ENCODE measurements at regions not wholly inside any gene's neighbourhood (a gene's known extent, or its start where the extent isn't known, plus 50 kb on each side); places are given as distances from the start of the nearest gene placed in this dataset.

- DNase-seq: no peak
- Mint-ChIP-seq H3K27me3 (peaks cover 41% of the 10 kb centered on the region), H3K9me3 (peaks cover 23% of the 10 kb centered on the region), H3K27ac (no peak overlapping the region), H3K4me1 (ENCODE audit: low read depth) (no peaks in the 10 kb centered on the region), H3K4me3 (no peak overlapping the region), H3K36me3 (ENCODE audit: low read depth) (no peaks in the 10 kb centered on the region)
Measured at GRCh38 chr2:573025-573424, 104.2 kb downstream of the TMEM18 start.

GRCh38 chr2:569681-570080, 107.5 kb downstream of the TMEM18 start:
- Mint-ChIP-seq H3K9me3 (peaks cover 9% of the 10 kb centered on the region), H3K27me3 (peaks cover 70% of the 10 kb centered on the region), H3K4me3 (no peak overlapping the region), H3K4me1 (ENCODE audit: low read depth) (no peaks in the 10 kb centered on the region), H3K36me3 (ENCODE audit: low read depth) (no peaks in the 10 kb centered on the region), H3K27ac (no peak overlapping the region)
- DNase-seq: no peak

DNA sequence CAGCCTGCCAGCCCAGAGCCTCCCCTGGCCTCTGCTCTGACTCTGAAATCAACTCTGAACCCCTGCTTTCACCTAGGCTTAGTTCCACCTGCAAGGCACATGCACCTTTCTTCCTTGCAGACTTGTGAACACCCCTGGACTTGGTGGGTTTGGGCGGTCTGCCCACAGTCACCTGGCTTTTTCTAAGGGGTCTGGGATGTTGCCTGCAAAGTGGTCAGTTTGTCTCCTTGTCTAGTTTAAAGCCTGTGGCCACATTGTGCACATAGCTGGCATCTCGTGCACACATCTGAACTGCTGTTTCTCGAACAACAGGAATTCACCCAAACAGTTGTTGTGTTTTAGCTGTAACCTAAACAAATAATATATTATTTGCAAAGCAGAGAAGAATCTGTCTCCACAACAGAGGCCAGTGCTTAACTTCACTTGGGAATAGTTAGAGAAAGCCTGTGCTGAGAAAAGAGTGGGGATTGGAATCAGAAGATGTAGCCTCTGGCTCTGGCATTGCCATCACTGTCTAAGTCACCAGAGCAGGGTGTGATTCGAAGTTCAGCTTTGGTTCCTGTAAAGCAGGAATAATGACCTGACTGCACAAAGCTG, 108.5 kb downstream of the TMEM18 start:
- Mint-ChIP-seq H3K27me3 (peaks cover 74% of the 10 kb centered on the region), H3K4me1 (ENCODE audit: low read depth) (no peaks in the 10 kb centered on the region), H3K27ac (no peak overlapping the region), H3K9me3 (peaks cover 9% of the 10 kb centered on the region), H3K36me3 (ENCODE audit: low read depth) (no peaks in the 10 kb centered on the region), H3K4me3 (no peak overlapping the region)
- no peak for DNase-seq

GRCh38 chr2:567865-568638, 109.2 kb downstream of the TMEM18 start:
- no peak for DNase-seq
- peaks cover 9% of the 10 kb centered on the region for H3K9me3 Mint-ChIP-seq
- H3K4me3 Mint-ChIP-seq: no peak overlapping the region
- H3K4me1 Mint-ChIP-seq (ENCODE audit: low read depth): no peaks in the 10 kb centered on the region
- peaks cover 73% of the 10 kb centered on the region for H3K27me3 Mint-ChIP-seq
- no peak overlapping the region for H3K27ac Mint-ChIP-seq
- no peaks in the 10 kb centered on the region for H3K36me3 Mint-ChIP-seq (ENCODE audit: low read depth)

GRCh38 chr2:567496-567864, 109.7 kb downstream of the TMEM18 start:
- H3K9me3 Mint-ChIP-seq: peaks cover 9% of the 10 kb centered on the region
- H3K27ac Mint-ChIP-seq: no peak overlapping the region
- no peaks in the 10 kb centered on the region for H3K36me3 Mint-ChIP-seq (ENCODE audit: low read depth)
- no peaks in the 10 kb centered on the region for H3K4me1 Mint-ChIP-seq (ENCODE audit: low read depth)
- peaks cover 72% of the 10 kb centered on the region for H3K27me3 Mint-ChIP-seq
- DNase-seq: no peak
- no peak overlapping the region for H3K4me3 Mint-ChIP-seq

DNA sequence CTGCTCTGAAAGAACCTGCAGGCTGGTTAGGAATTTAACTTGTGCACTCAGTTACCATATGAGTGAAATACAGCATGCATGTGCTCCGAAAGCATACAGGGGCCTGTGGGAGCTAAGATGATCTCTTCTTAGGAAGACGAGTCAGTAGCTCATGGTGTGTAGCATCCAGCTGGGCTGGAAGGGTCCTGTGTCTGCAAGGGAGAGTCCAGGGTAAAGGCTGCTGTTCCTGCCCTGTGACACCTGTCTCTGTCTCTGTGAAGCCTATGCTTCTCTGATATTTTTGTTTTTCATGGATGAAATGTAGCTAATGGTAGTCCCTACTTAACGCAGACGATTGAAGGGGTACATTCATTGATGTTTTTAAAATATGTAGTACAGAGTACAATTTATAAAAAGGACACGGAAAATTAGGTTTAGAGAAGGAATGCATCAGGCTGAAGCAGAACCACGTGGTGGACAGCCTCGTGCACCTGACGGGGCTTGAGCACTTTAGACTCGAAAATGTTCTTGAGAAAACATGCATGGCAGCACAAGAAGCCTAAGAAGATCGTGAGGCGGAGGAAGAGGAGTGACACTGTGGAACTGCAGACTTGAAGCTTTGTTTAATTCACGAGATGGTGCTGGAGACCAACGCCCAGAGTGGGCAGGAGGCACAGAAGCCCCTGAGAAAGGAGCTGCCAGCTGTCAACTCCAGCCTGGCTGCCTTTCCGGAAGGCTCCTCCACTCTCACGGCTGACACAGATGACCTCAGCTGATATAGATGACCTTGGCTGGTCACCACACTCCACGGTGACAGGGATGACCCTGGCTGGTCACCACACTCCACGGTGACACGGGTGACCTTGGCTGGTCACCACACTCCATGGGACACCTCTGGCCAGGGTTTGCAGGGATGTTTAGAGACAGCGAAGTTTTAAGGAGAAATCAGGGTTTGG, 110.6 kb downstream of the TMEM18 start:
- peaks cover 6% of the 10 kb centered on the region for H3K9me3 Mint-ChIP-seq
- no peak overlapping the region for H3K4me3 Mint-ChIP-seq
- H3K27me3 Mint-ChIP-seq: peaks cover 67% of the 10 kb centered on the region
- no peaks in the 10 kb centered on the region for H3K4me1 Mint-ChIP-seq (ENCODE audit: low read depth)
- DNase-seq: no peak
- H3K27ac Mint-ChIP-seq: no peak overlapping the region
- H3K36me3 Mint-ChIP-seq (ENCODE audit: low read depth): no peaks in the 10 kb centered on the region

DNA sequence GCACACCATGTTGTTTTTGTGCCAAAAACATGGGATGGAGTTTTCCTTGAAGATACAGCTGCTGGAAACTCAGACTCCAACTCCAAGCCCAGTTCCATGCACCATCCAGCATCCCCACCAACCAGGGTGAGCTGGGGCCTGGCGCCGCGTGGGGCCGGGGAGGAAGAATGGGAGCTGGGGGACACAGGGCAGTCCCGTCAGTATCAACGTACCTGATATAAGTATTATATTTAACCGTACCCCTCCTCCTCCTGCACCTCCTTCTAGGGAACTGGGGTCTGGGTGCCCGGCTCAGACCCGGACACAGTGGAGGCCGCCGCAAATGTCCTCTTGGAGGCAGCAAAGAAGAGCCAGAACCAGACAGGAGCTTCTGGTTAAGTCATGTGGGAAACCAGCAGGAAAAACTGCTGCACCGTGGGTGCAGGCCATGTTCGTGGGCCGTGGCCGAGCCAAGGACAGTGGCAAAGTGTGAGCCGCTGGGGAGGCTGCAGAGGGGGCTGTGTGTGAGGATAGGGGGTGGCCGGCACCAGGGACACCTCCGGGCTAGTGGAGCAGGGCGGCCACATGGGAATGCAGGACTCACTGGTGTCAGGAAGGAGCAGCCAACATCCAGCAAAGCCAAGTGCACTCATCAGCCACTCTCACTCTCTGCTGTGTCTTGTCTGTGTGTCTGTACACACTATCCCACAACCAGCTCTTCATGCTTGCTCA, 112.6 kb downstream of the TMEM18 start:
- no peaks in the 10 kb centered on the region for H3K9me3 Mint-ChIP-seq
- no peak overlapping the region for H3K4me3 Mint-ChIP-seq
- H3K27ac Mint-ChIP-seq: no peak overlapping the region
- peaks cover 52% of the 10 kb centered on the region for H3K27me3 Mint-ChIP-seq
- H3K4me1 Mint-ChIP-seq (ENCODE audit: low read depth): no peaks in the 10 kb centered on the region
- DNase-seq: no peak
- H3K36me3 Mint-ChIP-seq (ENCODE audit: low read depth): no peaks in the 10 kb centered on the region

DNA sequence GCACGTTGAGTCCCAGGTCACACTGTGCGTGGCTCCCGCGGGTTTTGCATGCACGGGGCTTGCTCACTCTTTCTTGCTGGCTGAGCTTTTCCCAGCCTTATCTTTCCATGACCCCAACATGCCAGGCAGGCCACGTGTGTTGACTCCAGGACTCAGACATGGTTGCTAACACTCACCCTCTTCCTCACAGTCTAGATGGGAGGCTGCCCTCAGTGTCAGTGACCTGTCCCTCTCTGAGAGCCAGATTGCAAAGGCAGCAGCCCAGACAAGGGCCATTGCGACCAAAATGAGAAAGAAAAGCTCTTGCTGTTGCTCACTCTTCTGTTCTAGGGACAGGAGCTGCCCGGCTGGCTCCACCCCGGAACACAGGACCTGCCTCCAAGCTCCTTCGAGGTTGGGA, 113.7 kb downstream of the TMEM18 start:
- DNase-seq: no peak
- Mint-ChIP-seq H3K9me3 (no peaks in the 10 kb centered on the region), H3K4me1 (ENCODE audit: low read depth) (no peaks in the 10 kb centered on the region), H3K36me3 (ENCODE audit: low read depth) (no peaks in the 10 kb centered on the region), H3K27me3 (peaks cover 41% of the 10 kb centered on the region), H3K27ac (no peak overlapping the region), H3K4me3 (no peak overlapping the region)

DNA sequence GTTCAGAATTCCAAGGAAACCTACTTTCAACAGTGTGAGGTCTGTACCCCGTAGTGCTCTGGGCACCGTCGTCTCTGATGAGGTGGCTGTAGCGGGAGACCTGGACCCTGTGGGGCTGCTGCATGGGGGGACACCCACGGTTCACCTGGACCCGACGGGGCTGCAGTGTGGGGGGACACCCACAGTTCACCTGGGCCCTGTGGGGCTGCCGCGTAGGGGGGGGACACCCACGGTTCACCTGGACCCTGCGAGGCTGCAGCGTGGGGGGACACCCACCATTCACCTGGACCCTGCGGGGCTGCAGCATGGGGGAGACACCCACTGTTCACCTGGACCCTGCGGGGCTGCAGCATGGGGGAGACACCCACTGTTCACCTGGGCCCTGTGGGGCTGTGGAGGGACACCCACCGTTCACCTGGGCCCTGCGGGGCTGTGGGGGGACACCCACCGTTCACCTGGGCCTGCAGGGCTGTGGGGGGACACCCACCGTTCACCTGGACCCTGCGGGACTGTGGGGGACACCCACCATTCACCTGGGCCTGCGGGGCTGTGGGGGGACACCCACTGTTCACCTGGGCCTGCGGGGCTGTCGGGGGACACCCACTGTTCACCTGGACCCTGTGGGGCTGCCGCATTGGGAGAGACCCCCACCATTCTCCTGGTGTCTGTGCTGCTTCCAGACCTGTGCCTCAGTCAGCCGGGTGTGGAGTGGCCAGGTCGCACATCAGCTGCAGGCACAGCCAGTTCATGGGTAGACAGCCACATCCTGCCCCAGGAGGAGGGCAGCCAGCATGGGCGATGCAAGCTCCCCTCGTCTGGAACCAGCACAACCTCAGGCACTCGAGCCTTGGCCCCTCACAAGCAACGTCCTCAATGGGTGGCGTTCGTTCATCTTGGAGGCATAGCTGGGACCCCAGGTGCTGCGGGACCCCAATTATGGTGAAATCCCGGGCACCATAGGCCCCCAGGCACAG, 114.5 kb downstream of the TMEM18 start:
- Mint-ChIP-seq H3K9me3 (no peaks in the 10 kb centered on the region), H3K27ac (no peak overlapping the region), H3K27me3 (peaks cover 40% of the 10 kb centered on the region), H3K4me1 (ENCODE audit: low read depth) (no peaks in the 10 kb centered on the region), H3K36me3 (ENCODE audit: low read depth) (no peaks in the 10 kb centered on the region), H3K4me3 (no peak overlapping the region)
- no peak for DNase-seq

DNA sequence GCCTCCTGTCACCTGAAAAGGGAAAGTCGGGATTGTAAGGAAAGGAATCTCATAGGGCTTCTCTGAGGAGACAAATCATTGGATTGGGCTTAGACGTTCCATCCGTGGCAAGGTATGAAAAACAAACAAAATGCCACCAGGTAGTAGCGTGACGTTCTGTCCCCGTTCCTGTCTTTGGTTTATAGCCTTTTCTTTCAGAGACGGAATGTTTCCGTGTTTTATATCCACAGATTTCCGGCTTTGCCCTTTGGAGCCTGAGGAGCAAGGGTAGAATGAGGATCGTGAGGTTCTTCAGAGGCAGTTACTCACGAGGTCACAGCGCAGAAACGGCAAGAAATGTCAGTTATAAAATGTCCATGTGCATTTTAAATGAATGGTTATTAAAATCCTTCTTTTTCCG, 118.3 kb downstream of the TMEM18 start:
- no peak for DNase-seq
- Mint-ChIP-seq H3K4me3 (no peak overlapping the region), H3K27ac (no peak overlapping the region), H3K4me1 (ENCODE audit: low read depth) (no peaks in the 10 kb centered on the region), H3K36me3 (ENCODE audit: low read depth) (no peaks in the 10 kb centered on the region), H3K27me3 (peaks cover 38% of the 10 kb centered on the region), H3K9me3 (no peaks in the 10 kb centered on the region)

- Mint-ChIP-seq H3K27me3 (peaks cover 37% of the 10 kb centered on the region), H3K27ac (no peak overlapping the region), H3K36me3 (ENCODE audit: low read depth) (no peaks in the 10 kb centered on the region), H3K9me3 (no peaks in the 10 kb centered on the region), H3K4me3 (no peak overlapping the region), H3K4me1 (ENCODE audit: low read depth) (no peaks in the 10 kb centered on the region)
- DNase-seq: no peak
Measured at GRCh38 chr2:558302-558642, 118.9 kb downstream of the TMEM18 start.

DNA sequence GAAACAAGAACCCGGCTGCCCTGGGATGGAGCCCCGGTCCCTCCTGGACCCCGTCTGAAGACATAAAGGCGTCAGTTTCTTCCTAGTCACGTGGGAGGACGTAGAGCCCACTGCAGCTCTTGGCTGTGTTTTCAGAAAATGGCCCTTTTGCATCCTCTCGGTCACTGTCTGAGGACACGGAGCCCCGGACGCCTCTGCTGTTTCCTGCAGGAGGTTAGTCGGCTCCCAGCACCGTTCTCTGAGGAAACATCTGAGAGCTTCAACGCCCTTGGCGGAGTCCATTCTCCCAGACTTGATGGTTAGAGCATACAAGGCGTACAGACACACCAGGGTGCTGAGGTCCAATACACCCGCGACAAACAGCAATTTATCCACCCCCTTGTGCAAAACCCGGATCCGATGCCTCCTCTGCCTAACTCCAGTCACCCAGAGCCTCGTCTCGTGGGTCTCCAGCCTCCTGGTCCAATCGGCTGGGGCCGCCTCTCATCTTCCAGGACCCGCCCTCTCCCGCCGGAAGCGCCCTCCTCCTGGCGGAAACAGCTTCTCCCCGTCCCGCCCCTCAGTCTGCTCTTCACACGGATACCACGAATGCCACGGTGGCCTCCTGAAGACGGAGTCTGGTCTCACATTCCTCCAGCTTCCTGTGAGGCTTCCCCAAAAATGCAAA, 119.4 kb downstream of the TMEM18 start:
- H3K4me1 Mint-ChIP-seq (ENCODE audit: low read depth): no peaks in the 10 kb centered on the region
- H3K27me3 Mint-ChIP-seq: peaks cover 41% of the 10 kb centered on the region
- no peak overlapping the region for H3K4me3 Mint-ChIP-seq
- no peaks in the 10 kb centered on the region for H3K36me3 Mint-ChIP-seq (ENCODE audit: low read depth)
- DNase-seq: no peak
- no peaks in the 10 kb centered on the region for H3K9me3 Mint-ChIP-seq
- H3K27ac Mint-ChIP-seq: no peak overlapping the region

DNA sequence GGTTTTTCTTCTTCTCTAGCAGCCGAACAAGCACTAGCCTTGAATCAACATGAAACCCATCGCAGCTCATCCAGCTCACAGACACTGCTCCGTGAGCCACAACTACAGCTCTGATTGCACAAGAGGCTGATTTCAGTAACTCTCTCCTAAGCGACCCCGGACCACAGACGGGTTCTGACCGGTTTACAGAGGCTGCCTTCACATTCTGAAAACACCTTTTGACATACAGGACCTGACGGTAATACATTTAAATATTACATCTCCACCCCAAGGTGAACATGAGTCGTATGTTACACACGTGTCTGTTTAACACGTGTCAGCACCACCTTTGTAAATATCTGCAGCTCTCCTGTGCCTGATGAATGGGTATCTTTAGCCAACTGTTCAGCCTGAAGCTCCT, 120.7 kb downstream of the TMEM18 start:
- Mint-ChIP-seq H3K4me1 (ENCODE audit: low read depth) (no peaks in the 10 kb centered on the region), H3K36me3 (ENCODE audit: low read depth) (no peaks in the 10 kb centered on the region), H3K27ac (no peak overlapping the region), H3K4me3 (no peak overlapping the region), H3K27me3 (peaks cover 48% of the 10 kb centered on the region), H3K9me3 (no peaks in the 10 kb centered on the region)
- DNase-seq: no peak

Measured in activated T-cell treated with anti-CD3 and anti-CD28 coated beads, Interleukin-2, amount 50 U/mL, for 24 hours (primary cell).